Type B pancreatic cell (in vitro differentiated cells): ENCODE measurements at regions not wholly inside any gene's neighbourhood (a gene's known extent, or its start where the extent isn't known, plus 50 kb on each side); places are given as distances from the start of the nearest gene placed in this dataset.

Source experiments
- DNase-seq: peaks from one replicate; pipeline ENCODE4 v3.0.0; 2021; ENCODE audit warnings: mixed read lengths; ENCODE audit not compliant: unreplicated experiment; ENCODE audit errors: extremely low spot score
- H3K27ac Mint-ChIP-seq: 2 replicates; pipeline ENCODE4 v1.8.0; 2021; ENCODE audit warnings: mild to moderate bottlenecking, mixed read lengths
- H3K27me3 Mint-ChIP-seq: 2 replicates; pipeline ENCODE4 v1.8.0; 2021; ENCODE audit warnings: mixed read lengths
- H3K36me3 Mint-ChIP-seq: 2 replicates; pipeline ENCODE4 v1.8.0; 2021; ENCODE audit warnings: mixed read lengths
- H3K4me1 Mint-ChIP-seq: one replicate; pipeline ENCODE4 v1.8.0; 2021; ENCODE audit warnings: mixed read lengths; ENCODE audit not compliant: unreplicated experiment
- H3K4me3 Mint-ChIP-seq: 2 replicates; pipeline ENCODE4 v1.8.0; 2021; ENCODE audit warnings: mild to moderate bottlenecking, mixed read lengths
- H3K9me3 Mint-ChIP-seq: 2 replicates; pipeline ENCODE4 v1.8.0; 2021; ENCODE audit warnings: mixed read lengths
- CTCF ChIP-seq: fragments of 200-600 bp; sonication (generic); conservative IDR thresholded peaks from 2 replicates; pipeline ENCODE4 v1.5.0; 2021; ENCODE audit warnings: antibody characterized with exemption, mild to moderate bottlenecking

GRCh38 chr2:529852-530251 lies 147.4 kb downstream of the TMEM18 start:
- Mint-ChIP-seq H3K36me3 (no peaks in the 10 kb centered on the region), H3K27me3 (no peaks in the 10 kb centered on the region), H3K4me3 (no peak overlapping the region), H3K4me1 (no peaks in the 10 kb centered on the region), H3K9me3 (peaks cover 8% of the 10 kb centered on the region), H3K27ac (no peak overlapping the region)
- no peak for DNase-seq
- no peak for TF ChIP-seq CTCF

- DNase-seq, result no peak
- no peak overlapping the region for H3K27ac Mint-ChIP-seq
- H3K27me3 Mint-ChIP-seq, result no peaks in the 10 kb centered on the region
- TF ChIP-seq CTCF, result peak; percentile 71
- H3K4me1 Mint-ChIP-seq, result peaks cover 2% of the 10 kb centered on the region
- no peak overlapping the region for H3K4me3 Mint-ChIP-seq
- H3K36me3 Mint-ChIP-seq, result no peaks in the 10 kb centered on the region
- H3K9me3 Mint-ChIP-seq, result peaks cover 8% of the 10 kb centered on the region
Measured at GRCh38 chr2:529424-529823, 147.8 kb downstream of the TMEM18 start.

GRCh38 chr2:527581-527980 lies 149.6 kb downstream of the TMEM18 start:
- TF ChIP-seq CTCF, result no peak
- DNase-seq, result no peak
- no peaks in the 10 kb centered on the region for H3K36me3 Mint-ChIP-seq
- peaks cover 7% of the 10 kb centered on the region for H3K4me1 Mint-ChIP-seq
- no peak overlapping the region for H3K27ac Mint-ChIP-seq
- H3K9me3 Mint-ChIP-seq, result peaks cover 14% of the 10 kb centered on the region
- no peak overlapping the region for H3K4me3 Mint-ChIP-seq
- peaks cover 3% of the 10 kb centered on the region for H3K27me3 Mint-ChIP-seq

GRCh38 chr2:526918-527317 lies 150.3 kb downstream of the TMEM18 start:
- Mint-ChIP-seq H3K4me3 (no peak overlapping the region), H3K4me1 (peaks cover 7% of the 10 kb centered on the region), H3K9me3 (peaks cover 14% of the 10 kb centered on the region), H3K36me3 (no peaks in the 10 kb centered on the region), H3K27me3 (peaks cover 3% of the 10 kb centered on the region), H3K27ac (no peak overlapping the region)
- TF ChIP-seq CTCF, result no peak
- DNase-seq, result no peak

GRCh38 chr2:525611-526010 lies 151.6 kb downstream of the TMEM18 start:
- Mint-ChIP-seq H3K4me1 (peaks cover 7% of the 10 kb centered on the region), H3K9me3 (peaks cover 12% of the 10 kb centered on the region)

More at GRCh38 chr2:525611-526010, 151.6 kb downstream of the TMEM18 start:
- Mint-ChIP-seq H3K27me3 (peaks cover 3% of the 10 kb centered on the region), H3K27ac (no peak overlapping the region), H3K36me3 (no peaks in the 10 kb centered on the region), H3K4me3 (no peak overlapping the region)
- no peak for DNase-seq
- no peak for TF ChIP-seq CTCF
